ENCODE measurements at regions not wholly inside any gene's neighbourhood (a gene's known extent, or its start where the extent isn't known, plus 50 kb on each side); places are given as distances from the start of the nearest gene placed in this dataset.
"Not testable (repeated sequence)": the region's sequence is repeated elsewhere in the genome, so short reads cannot be mapped to it uniquely, and the experiment has no call there.

- Histone ChIP-seq H3K4me1 (ENCODE audit: control insufficient read depth in 2 of 3, insufficient read depth in 2 of 3, low read depth in 1 of 3, low read length in 3 of 3) (no peaks in the 10 kb centered on the region), H3K4me3 (ENCODE audit: low read length in 3 of 3) (no peak overlapping the region), H3K9ac (ENCODE audit: low read length in 3 of 3) (no peak overlapping the region), H3K9me3 (ENCODE audit: control insufficient read depth in 2 of 3, insufficient read depth in 1 of 3, low read length in 3 of 3) (no peaks in the 10 kb centered on the region), H3K36me3 (ENCODE audit: control insufficient read depth in 2 of 3, insufficient read depth in 3 of 3, low read length in 3 of 3) (no peaks in the 10 kb centered on the region), H3K27ac (ENCODE audit: low read depth in 2 of 2, low read length in 2 of 2) (no peak overlapping the region), H3K27me3 (ENCODE audit: control insufficient read depth, insufficient read depth, low read length) (no peaks in the 10 kb centered on the region)
- no peak for FAIRE-seq
- intact Hi-C loops (cut with DNase I), result no loop called here
- DNase-seq, result peak in 1 of 5 donors; percentile 15
- no peak for TF ChIP-seq CTCF (IDR thresholded peaks at IDR 0.05; ENCODE audit: borderline replicate concordance, extremely low read depth, insufficient read depth)
These were observed 390.5 kb upstream of the CLEC14A start for GRCh38 chr14:38646391-38646790.

- DNase-seq; H3K27ac ChIP-seq (ENCODE audit: low read depth in 2 of 2, low read length in 2 of 2); H3K9me3 ChIP-seq (ENCODE audit: control insufficient read depth in 2 of 3, insufficient read depth in 1 of 3, low read length in 3 of 3); FAIRE-seq; intact Hi-C loops (cut with DNase I); H3K36me3 ChIP-seq (ENCODE audit: control insufficient read depth in 2 of 3, insufficient read depth in 3 of 3, low read length in 3 of 3); H3K27me3 ChIP-seq (ENCODE audit: control insufficient read depth, insufficient read depth, low read length); H3K9ac ChIP-seq (ENCODE audit: low read length in 3 of 3); H3K4me3 ChIP-seq (ENCODE audit: low read length in 3 of 3); H3K4me1 ChIP-seq (ENCODE audit: control insufficient read depth in 2 of 3, insufficient read depth in 2 of 3, low read depth in 1 of 3, low read length in 3 of 3): not testable (repeated sequence)
These were observed 379.0 kb upstream of the CLEC14A start for GRCh38 chr14:38634913-38635312.

GRCh38 chr14:38629412-38629811 is 373.5 kb upstream of the CLEC14A start:
- Histone ChIP-seq H3K36me3 (ENCODE audit: control insufficient read depth in 2 of 3, insufficient read depth in 3 of 3, low read length in 3 of 3) (no peaks in the 10 kb centered on the region), H3K9me3 (ENCODE audit: control insufficient read depth in 2 of 3, insufficient read depth in 1 of 3, low read length in 3 of 3) (no peaks in the 10 kb centered on the region), H3K27ac (ENCODE audit: low read depth in 2 of 2, low read length in 2 of 2) (no peak overlapping the region), H3K4me3 (ENCODE audit: low read length in 3 of 3) (no peak overlapping the region), H3K4me1 (ENCODE audit: control insufficient read depth in 2 of 3, insufficient read depth in 2 of 3, low read depth in 1 of 3, low read length in 3 of 3) (no peaks in the 10 kb centered on the region), H3K9ac (ENCODE audit: low read length in 3 of 3) (no peak overlapping the region), H3K27me3 (ENCODE audit: control insufficient read depth, insufficient read depth, low read length) (no peaks in the 10 kb centered on the region)
- intact Hi-C loops (cut with DNase I), result no loop called here
- no peak for TF ChIP-seq CTCF (IDR thresholded peaks at IDR 0.05; ENCODE audit: borderline replicate concordance, extremely low read depth, insufficient read depth)
- DNase-seq, result no peak
- no peak for FAIRE-seq

GRCh38 chr14:38627163-38627562 is 371.3 kb upstream of the CLEC14A start:
- Histone ChIP-seq H3K36me3 (ENCODE audit: control insufficient read depth in 2 of 3, insufficient read depth in 3 of 3, low read length in 3 of 3) (no peaks in the 10 kb centered on the region), H3K27me3 (ENCODE audit: control insufficient read depth, insufficient read depth, low read length) (no peaks in the 10 kb centered on the region), H3K9me3 (ENCODE audit: control insufficient read depth in 2 of 3, insufficient read depth in 1 of 3, low read length in 3 of 3) (no peaks in the 10 kb centered on the region), H3K4me1 (ENCODE audit: control insufficient read depth in 2 of 3, insufficient read depth in 2 of 3, low read depth in 1 of 3, low read length in 3 of 3) (no peaks in the 10 kb centered on the region), H3K27ac (ENCODE audit: low read depth in 2 of 2, low read length in 2 of 2) (no peak overlapping the region), H3K4me3 (ENCODE audit: low read length in 3 of 3) (no peak overlapping the region), H3K9ac (ENCODE audit: low read length in 3 of 3) (no peak overlapping the region)
- no peak for TF ChIP-seq CTCF (IDR thresholded peaks at IDR 0.05; ENCODE audit: borderline replicate concordance, extremely low read depth, insufficient read depth)
- intact Hi-C loops (cut with DNase I), result no loop called here
- FAIRE-seq (no peak), DNase-seq (no peak)
